ENCODE measurements at regions not wholly inside any gene's neighbourhood (a gene's known extent, or its start where the extent isn't known, plus 50 kb on each side); places are given as distances from the start of the nearest gene placed in this dataset.
"Not testable (repeated sequence)": the region's sequence is repeated elsewhere in the genome, so short reads cannot be mapped to it uniquely, and the experiment has no call there.

DNA sequence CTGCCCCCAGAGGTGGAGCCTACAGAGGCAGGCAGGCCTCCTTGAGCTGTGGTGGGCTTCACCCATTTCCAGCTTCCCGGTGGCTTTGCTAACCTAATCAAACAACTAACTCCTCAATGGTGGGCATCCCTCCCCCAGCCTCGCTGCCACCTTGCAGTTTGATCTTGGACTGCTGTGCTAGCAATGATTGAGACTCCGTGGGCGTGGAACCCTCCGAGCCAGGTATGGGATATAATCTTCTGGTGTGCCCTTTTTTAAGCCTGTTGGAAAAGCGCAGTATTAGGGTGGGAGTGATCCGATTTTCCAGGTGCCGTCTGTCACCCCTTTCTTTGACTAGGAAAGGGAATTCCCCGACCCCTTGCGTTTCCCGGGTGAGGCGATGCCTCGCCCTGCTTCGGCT lies 73.3 kb upstream of the CNTNAP2 start:
- H3K9me3 ChIP-seq (ENCODE audit: control insufficient read depth, insufficient read depth, low read length); H2BK20ac ChIP-seq (ENCODE audit: low read depth, low read length); H3K23ac ChIP-seq (ENCODE audit: low read depth, low read length); H3K4ac ChIP-seq (ENCODE audit: low read depth, low read length); H2AFZ ChIP-seq (replicated peaks; ENCODE audit: low read length, poor library complexity); dilution Hi-C loops (cut with HindIII; ENCODE audit: low sequenced_read_pairs, unreplicated experiment); H3K27me3 ChIP-seq (ENCODE audit: control insufficient read depth, insufficient read depth, low read length); H4K5ac ChIP-seq (ENCODE audit: low read depth, low read length); H3K4me3 ChIP-seq (ENCODE audit: insufficient read depth, low read depth, low read length); DNase-seq; in situ Hi-C loops (cut with MboI; ENCODE audit: low sequenced_read_pairs); H2BK5ac ChIP-seq (ENCODE audit: low read depth, low read length, poor library complexity, severe bottlenecking); H3K9ac ChIP-seq (ENCODE audit: low read depth, low read length); H4K91ac ChIP-seq (ENCODE audit: insufficient read depth, low read depth, low read length); ATAC-seq (ENCODE audit: low read depth); H3K4me2 ChIP-seq (ENCODE audit: low read depth, low read length); H3K36me3 ChIP-seq (ENCODE audit: control insufficient read depth, insufficient read depth, low read length); H3K56ac ChIP-seq (ENCODE audit: extremely low read depth, insufficient read depth, low read length); intact Hi-C loops (cut with micrococcal nuclease); H3K27ac ChIP-seq (ENCODE audit: insufficient read depth, low read length); H2AK5ac ChIP-seq (ENCODE audit: low read depth, low read length); H3K14ac ChIP-seq (replicated peaks; ENCODE audit: low read depth, low read length); H4K8ac ChIP-seq (ENCODE audit: low read depth in 2 of 2, low read length in 2 of 2); CTCF ChIA-PET; H3K4me1 ChIP-seq (ENCODE audit: control insufficient read depth, insufficient read depth, low read length); H4K20me1 ChIP-seq (ENCODE audit: insufficient read depth, low read length); H3K79me1 ChIP-seq (ENCODE audit: low read depth in 1 of 2, low read length in 2 of 2); H2BK120ac ChIP-seq (ENCODE audit: low read depth, low read length); POLR2A ChIA-PET (ENCODE audit: unreplicated experiment); H2BK15ac ChIP-seq (ENCODE audit: low read depth, low read length); BruUV-seq (replicated peaks); H3K9me1 ChIP-seq (ENCODE audit: insufficient read depth, low read length); H3K18ac ChIP-seq (ENCODE audit: low read depth, low read length); H2AK9ac ChIP-seq (replicated peaks; ENCODE audit: low read depth, low read length, poor library complexity): not testable (repeated sequence)
- WGBS, 2 experiments (ENCODE audit: extremely low coverage in 2 of 2, insufficient read length in 1 of 2) = no CpG with 5 or more reads among the region's 14 CpGs

All from IMR-90 (cell line).